WI38 (cell line): ENCODE measurements at regions not wholly inside any gene's neighbourhood (a gene's known extent, or its start where the extent isn't known, plus 50 kb on each side); places are given as distances from the start of the nearest gene placed in this dataset.

Experiments
- H3K4me3 ChIP-seq: 2 replicates; pipeline ENCODE4 v1.5.1; 2011; ENCODE audit warnings: low read depth, mild to moderate bottlenecking, control low read depth, low read length
- TF ChIP-seq, protein P1 (sequence below): IDR thresholded peaks from 2 replicates; pipeline ENCODE4 v1.5.1; 2012; ENCODE audit warnings: low read depth, mild to moderate bottlenecking, control low read depth, low read length

DNA sequence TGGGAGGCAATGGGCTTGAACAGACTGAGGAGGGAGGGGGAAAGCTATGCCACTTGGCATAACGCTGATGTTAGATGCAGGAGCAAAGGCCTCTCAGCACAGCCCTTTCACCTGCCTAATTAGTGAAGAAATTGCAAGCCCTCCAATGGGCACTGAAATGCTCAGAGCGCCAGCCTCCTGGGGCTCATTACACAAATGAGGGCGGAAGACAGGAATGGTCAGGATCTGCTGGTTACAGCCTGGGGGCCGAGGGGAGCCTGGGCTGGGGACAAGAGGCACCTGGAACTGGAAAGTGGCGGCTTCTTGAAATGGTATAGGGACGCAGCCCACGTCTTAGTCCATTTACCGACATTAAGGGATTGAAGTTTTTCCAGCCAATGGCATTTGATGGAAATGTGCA, 50.2 kb upstream of the PLET1 start:
- H3K4me3 ChIP-seq = no peak overlapping the region
- TF ChIP-seq, protein P1, sequence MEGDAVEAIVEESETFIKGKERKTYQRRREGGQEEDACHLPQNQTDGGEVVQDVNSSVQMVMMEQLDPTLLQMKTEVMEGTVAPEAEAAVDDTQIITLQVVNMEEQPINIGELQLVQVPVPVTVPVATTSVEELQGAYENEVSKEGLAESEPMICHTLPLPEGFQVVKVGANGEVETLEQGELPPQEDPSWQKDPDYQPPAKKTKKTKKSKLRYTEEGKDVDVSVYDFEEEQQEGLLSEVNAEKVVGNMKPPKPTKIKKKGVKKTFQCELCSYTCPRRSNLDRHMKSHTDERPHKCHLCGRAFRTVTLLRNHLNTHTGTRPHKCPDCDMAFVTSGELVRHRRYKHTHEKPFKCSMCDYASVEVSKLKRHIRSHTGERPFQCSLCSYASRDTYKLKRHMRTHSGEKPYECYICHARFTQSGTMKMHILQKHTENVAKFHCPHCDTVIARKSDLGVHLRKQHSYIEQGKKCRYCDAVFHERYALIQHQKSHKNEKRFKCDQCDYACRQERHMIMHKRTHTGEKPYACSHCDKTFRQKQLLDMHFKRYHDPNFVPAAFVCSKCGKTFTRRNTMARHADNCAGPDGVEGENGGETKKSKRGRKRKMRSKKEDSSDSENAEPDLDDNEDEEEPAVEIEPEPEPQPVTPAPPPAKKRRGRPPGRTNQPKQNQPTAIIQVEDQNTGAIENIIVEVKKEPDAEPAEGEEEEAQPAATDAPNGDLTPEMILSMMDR = no peak

DNA sequence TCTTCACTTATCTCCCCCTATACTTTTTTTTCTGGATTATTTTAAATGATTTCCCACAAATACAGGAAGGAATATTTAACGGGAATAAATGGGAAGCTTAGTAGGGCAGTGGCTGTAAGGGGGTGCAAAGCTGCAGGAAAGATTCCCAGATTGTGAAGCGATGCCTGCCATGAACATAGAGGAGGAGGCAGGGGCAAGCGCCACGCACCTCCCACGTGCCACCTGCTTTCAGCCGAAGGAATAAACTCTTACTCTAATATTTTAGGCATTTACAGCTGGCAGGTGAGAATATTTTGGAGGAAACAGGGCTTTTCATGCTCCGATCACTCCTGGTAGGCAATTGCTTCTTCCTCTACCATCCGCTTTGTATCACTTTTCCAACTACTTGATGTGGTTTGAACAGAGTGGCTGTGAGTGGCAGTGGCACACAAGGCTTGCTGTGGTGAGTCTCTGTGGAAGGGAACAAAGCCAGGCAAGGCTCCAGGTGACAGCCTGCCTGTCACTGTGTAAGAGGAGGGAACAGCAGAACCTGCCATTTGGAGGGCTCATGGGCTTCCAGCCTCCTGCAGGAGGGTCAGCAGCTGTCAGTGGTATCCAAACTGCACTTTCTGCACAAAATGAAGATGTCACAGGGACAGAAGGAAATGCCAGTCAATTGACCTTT, 54.5 kb upstream of the PLET1 start:
- H3K4me3 ChIP-seq = no peak overlapping the region
- TF ChIP-seq, protein P1 = no peak

DNA sequence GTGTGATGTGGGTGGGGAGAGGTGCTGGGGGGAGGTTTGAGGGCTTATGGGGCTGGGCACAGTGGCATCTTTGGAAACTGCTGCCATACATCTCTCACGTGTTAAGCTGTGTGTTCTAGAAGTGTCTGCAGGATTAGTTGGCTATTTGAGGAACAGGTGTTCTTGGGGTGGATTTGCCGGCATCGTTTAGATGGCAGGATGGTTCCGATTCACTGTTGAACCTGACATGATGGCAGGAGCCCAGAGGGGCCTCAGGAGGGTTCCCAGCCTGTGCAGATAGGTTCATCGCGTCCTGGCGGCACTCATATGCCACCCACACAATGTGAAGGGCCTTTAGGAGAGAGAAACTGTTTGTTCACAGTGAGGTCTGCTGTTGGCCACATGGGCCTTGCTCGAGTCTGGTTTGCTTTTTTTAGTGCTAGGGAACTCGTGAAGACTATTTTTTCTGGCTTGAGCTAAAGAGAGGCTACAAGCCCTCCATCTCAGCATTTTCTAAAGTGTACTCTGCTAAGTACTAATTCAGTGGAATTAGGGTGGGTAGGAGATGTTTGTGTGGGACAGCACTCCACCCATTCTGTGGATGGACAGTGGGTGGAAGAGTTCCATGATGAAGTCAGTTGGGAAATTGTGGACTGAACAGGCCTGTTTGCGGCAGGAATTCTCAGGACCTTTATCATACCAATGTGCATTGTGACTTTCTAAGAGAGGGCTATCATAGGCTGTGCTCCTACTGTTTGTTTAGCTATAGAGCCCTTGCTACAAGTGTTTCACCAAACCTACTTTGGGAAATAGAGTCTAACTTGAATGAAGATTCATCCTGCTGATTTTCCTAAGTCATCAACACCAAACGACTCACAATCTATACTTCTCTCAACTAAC, 55.4 kb upstream of the PLET1 start:
- TF ChIP-seq, protein P1 = no peak
- no peak overlapping the region for H3K4me3 ChIP-seq

DNA sequence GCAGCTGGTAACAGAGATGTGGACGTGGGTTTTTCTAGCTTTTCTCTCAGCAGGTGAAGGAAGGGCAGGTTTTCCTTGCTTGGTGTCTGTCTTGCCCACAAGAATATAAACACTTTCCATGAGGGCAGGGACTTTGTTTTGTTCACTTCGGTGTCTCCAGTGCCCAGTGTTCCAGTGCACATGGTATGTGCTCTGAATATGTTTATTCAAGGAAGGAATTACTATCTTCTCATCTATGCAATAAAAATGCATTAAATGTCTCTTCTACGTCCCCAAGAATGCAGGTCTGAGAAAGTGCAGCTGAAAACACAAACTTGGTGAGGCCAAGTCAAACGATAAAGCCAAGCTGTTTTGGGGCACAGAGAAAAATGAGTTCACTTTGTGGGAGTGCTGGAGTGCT, 56.3 kb upstream of the PLET1 start:
- TF ChIP-seq, protein P1 = no peak
- H3K4me3 ChIP-seq = no peak overlapping the region

DNA sequence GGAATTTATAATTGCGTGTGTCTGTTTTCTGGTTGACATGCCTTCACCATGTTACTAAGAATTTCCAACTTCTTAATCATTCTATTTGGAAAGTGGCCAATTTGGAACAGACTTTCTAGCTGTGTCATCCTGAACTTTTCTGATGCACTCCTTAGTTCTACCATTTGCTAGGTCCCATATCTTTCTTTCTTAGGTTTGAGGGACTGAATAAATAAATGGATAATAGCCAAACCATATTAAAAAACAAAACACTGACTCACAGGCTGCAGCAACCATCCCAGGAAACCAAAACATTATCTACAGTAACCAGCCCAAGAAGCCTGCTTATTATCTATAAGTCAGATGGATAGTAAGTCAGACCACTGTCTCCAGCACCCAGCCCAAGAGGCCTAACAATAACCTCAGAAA, 57.5 kb upstream of the PLET1 start:
- TF ChIP-seq, protein P1 = no peak
- no peak overlapping the region for H3K4me3 ChIP-seq

DNA sequence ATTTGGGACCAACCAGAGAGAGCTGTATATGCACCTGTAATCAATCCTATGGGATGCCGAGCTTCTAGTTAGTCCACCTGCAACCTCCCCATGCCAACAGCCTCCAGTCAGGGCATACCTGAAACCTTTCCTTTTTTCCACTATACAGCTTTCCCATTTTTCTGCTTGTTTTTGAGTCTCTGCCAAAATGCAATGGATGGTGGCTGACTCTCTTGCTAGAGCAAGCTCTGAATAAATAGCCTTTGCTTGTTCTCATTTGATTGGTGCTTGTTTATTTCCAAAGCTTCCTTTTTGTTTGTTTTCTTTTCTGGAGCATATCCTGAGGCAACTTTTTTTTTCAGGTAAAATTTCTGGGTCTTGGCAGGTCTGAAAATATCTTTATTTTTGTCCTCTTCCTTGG, 58.0 kb upstream of the PLET1 start:
- TF ChIP-seq, protein P1 = no peak
- H3K4me3 ChIP-seq = no peak overlapping the region

DNA sequence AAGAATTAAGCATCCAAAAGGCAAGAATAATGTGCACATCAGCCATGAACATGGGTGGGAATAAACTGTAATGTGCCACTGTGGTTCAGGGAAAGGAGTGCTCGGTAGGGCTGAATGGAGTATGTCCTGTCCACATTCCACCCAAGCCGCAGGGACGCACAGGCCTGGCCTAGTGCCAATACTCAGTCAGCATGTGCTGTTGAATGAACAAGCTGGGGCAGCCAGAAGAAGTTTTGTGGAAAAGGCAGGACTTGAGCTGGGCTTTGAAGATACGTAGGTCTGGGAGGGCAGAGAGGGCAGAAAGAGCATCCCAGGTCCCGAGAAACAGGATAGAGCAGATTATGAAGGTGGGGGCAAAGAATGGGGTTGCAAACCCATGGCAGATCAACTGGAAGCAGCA, 60.0 kb upstream of the PLET1 start:
- TF ChIP-seq, protein P1 = no peak
- H3K4me3 ChIP-seq = no peak overlapping the region
